Kidney (tissue), 13 donors: ENCODE measurements at regions not wholly inside any gene's neighbourhood (a gene's known extent, or its start where the extent isn't known, plus 50 kb on each side); places are given as distances from the start of the nearest gene placed in this dataset.
"Not testable (repeated sequence)": the region's sequence is repeated elsewhere in the genome, so short reads cannot be mapped to it uniquely, and the experiment has no call there.

Experiments used
- DNase-seq, 5 donors: peaks; one replicate each; pipeline ENCODE4 v3.0.0-alpha.2; 2013 to 2020
- FAIRE-seq: peaks from 2 replicates; lab custom pipeline; 2012; peaks lifted over from hg19 to GRCh38; lab: Jason Lieb, UNC
- H3K27ac ChIP-seq, 2 donors: one replicate each; pipeline ENCODE4 v1.7.0; 2013; ENCODE audit warnings: low read depth in 2 of 2, low read length in 2 of 2, inconsistent platforms in 1 of 2
- H3K27me3 ChIP-seq: one replicate; pipeline ENCODE4 v1.7.1; 2013; ENCODE audit warnings: low read length, inconsistent platforms; ENCODE audit not compliant: control insufficient read depth, insufficient read depth
- H3K36me3 ChIP-seq, 3 donors: one replicate each; pipeline versions ENCODE4 v1.7.0 to v1.7.1; 2013; ENCODE audit warnings: low read length in 3 of 3, control low read depth in 1 of 3, inconsistent platforms in 1 of 3; ENCODE audit not compliant: insufficient read depth in 3 of 3, control insufficient read depth in 2 of 3
- H3K4me1 ChIP-seq, 3 donors: one replicate each; pipeline versions ENCODE4 v1.7.0 to v1.7.1; 2013; ENCODE audit warnings: low read length in 3 of 3, inconsistent platforms in 1 of 3, low read depth in 1 of 3; ENCODE audit not compliant: control insufficient read depth in 2 of 3, insufficient read depth in 2 of 3
- H3K4me3 ChIP-seq, 3 donors: one replicate each; pipeline versions ENCODE4 v1.7.0 to v1.8.1; 2013; ENCODE audit warnings: low read length in 3 of 3, control low read depth in 1 of 3, inconsistent platforms in 1 of 3
- H3K9ac ChIP-seq, 3 donors: one replicate each; pipeline versions ENCODE4 v1.7.0 to v1.7.1; 2013; ENCODE audit warnings: low read length in 3 of 3, control low read depth in 1 of 3, inconsistent platforms in 1 of 3
- H3K9me3 ChIP-seq, 3 donors: one replicate each; pipeline versions ENCODE4 v1.7.0 to v1.7.1; 2013; ENCODE audit warnings: low read length in 3 of 3, control low read depth in 1 of 3, inconsistent platforms in 1 of 3; ENCODE audit not compliant: control insufficient read depth in 2 of 3, insufficient read depth in 1 of 3
- CTCF ChIP-seq: IDR thresholded peaks from 3 replicates; pipeline ENCODE4 v1.5.1; 2012; ENCODE audit warnings: mild to moderate bottlenecking, moderate library complexity, borderline replicate concordance; ENCODE audit not compliant: insufficient read depth; ENCODE audit errors: extremely low read depth
- intact Hi-C: fragments of 100-400 bp; cut with DNase I; formaldehyde crosslinking; loops from one replicate; pipeline ENCODE4 v1.11.1; 2022
- donor health status: control.
- donor health status: control.
- donor health status: control.
- donor health status: control.
- donor health status: control.
- donor health status: DM: yes; HTN: yes; CAD: no.
- donor health status: Normal renal cell carcinoma (clear cell type).

GRCh38 chr22:23439581-23439980 lies 140.5 kb downstream of the IGLL1 start:
- H3K36me3 ChIP-seq, intact Hi-C loops, FAIRE-seq, H3K9ac ChIP-seq, H3K9me3 ChIP-seq, H3K4me3 ChIP-seq, DNase-seq, H3K4me1 ChIP-seq, H3K27me3 ChIP-seq, H3K27ac ChIP-seq: not testable (repeated sequence)

DNA sequence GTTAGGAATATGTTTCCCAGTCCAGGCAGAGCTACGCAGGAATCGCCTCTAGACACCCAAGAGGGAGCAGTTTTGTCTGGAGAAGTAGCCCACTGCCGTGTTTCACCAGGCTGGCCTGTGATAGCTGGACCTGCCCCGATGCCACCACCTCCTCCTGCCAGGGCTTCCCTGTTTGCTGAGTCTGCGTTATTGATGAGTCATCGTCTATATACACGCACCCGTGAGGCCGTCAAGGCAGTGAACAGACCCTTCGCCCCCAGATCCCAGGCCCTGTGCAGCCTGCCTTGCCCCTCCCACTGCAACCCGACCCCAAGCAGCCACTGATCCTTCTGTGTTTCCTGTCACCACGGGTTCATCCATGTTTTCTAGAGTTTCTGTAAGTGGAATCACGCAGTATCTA lies 141.9 kb downstream of the IGLL1 start:
- Histone ChIP-seq H3K4me3 (no peak overlapping the region), H3K9me3 (no peaks in the 10 kb centered on the region), H3K36me3 (no peaks in the 10 kb centered on the region), H3K4me1 (no peaks in the 10 kb centered on the region), H3K27ac (no peak overlapping the region), H3K9ac (no peak overlapping the region), H3K27me3 (no peaks in the 10 kb centered on the region)
- no peak for FAIRE-seq
- intact Hi-C loops = no loop called here
- no peak for TF ChIP-seq CTCF
- no peak for DNase-seq

GRCh38 chr22:23437779-23438178 lies 142.3 kb downstream of the IGLL1 start:
- no peaks in the 10 kb centered on the region for H3K9me3 ChIP-seq
- intact Hi-C loops = no loop called here
- H3K9ac ChIP-seq = no peak overlapping the region
- no peak overlapping the region for H3K27ac ChIP-seq
- DNase-seq = no peak
- no peaks in the 10 kb centered on the region for H3K4me1 ChIP-seq
- FAIRE-seq = no peak
- H3K36me3 ChIP-seq = no peaks in the 10 kb centered on the region
- no peak overlapping the region for H3K4me3 ChIP-seq
- no peak for TF ChIP-seq CTCF
- H3K27me3 ChIP-seq = no peaks in the 10 kb centered on the region

DNA sequence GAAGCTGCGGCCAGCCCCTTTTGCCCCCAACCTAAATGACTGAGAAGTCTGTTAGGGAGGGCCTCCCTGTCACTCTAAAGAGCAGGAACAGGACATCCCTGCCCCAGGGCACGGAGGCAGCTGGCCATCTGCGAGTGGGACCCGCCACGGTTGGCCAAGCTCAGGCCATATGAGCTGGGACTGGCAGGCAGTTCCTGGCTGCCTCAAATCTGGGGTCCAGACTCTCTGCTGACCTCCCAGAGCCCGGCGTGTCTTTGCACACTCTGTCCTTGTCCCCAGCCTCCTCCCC lies 143.0 kb downstream of the IGLL1 start:
- H3K9ac ChIP-seq, FAIRE-seq, DNase-seq, intact Hi-C loops, H3K36me3 ChIP-seq, H3K4me3 ChIP-seq, H3K27ac ChIP-seq, H3K9me3 ChIP-seq, H3K27me3 ChIP-seq, H3K4me1 ChIP-seq: not testable (repeated sequence)

- H3K36me3 ChIP-seq, H3K9ac ChIP-seq, FAIRE-seq, H3K27ac ChIP-seq, H3K27me3 ChIP-seq, H3K4me1 ChIP-seq, H3K9me3 ChIP-seq, H3K4me3 ChIP-seq, intact Hi-C loops: not testable (repeated sequence)
- peak in 1 of 5 donors; percentile 42 for DNase-seq
Measured at GRCh38 chr22:23436354-23437106, 143.6 kb downstream of the IGLL1 start.

DNA sequence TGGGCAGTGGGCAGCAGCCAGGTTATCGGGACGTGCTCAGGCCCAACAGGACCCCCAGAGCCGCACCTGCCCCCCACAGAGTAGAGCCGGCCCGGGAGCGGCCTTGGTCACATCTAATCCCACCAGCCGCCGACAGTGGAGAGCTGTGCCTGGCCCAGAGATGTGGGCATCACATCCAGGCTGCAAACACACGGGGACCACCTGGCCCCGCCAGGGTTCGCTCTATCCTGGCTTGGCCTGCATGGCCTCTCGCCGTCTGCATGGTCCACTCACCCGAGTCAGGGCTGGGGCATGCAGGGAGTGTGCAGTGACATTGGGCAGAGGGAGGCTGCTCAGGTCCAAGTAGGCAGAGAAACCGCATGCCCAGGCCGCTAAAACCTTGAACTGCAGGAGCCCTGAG lies 144.9 kb downstream of the IGLL1 start:
- H3K9me3 ChIP-seq, H3K9ac ChIP-seq, H3K4me3 ChIP-seq, H3K27me3 ChIP-seq, DNase-seq, H3K27ac ChIP-seq, H3K4me1 ChIP-seq, H3K36me3 ChIP-seq, FAIRE-seq, intact Hi-C loops: not testable (repeated sequence)

GRCh38 chr22:23434198-23434830 lies 145.8 kb downstream of the IGLL1 start:
- DNase-seq, FAIRE-seq, H3K4me1 ChIP-seq, H3K9me3 ChIP-seq, H3K4me3 ChIP-seq, H3K27ac ChIP-seq, H3K27me3 ChIP-seq, H3K36me3 ChIP-seq, H3K9ac ChIP-seq, intact Hi-C loops: not testable (repeated sequence)
